Mesenchymal stem cell (in vitro differentiated cells and primary cell): ENCODE measurements at regions not wholly inside any gene's neighbourhood (a gene's known extent, or its start where the extent isn't known, plus 50 kb on each side); places are given as distances from the start of the nearest gene placed in this dataset.

Experiments used
- DNase-seq: peaks from one replicate; pipeline ENCODE4 v3.0.0-alpha.2; 2013
- H2AFZ ChIP-seq: one replicate; pipeline ENCODE4 v1.6.1; 2013; ENCODE audit warnings: low read depth, mild to moderate bottlenecking, control low read depth, inconsistent platforms, low read length, moderate library complexity
- H2AK5ac ChIP-seq: 2 replicates; pipeline ENCODE4 v1.6.1; 2013; ENCODE audit warnings: low read length, moderate library complexity, mild to moderate bottlenecking, inconsistent platforms; ENCODE audit not compliant: severe bottlenecking
- H2BK120ac ChIP-seq: one replicate; pipeline ENCODE4 v1.6.1; 2013; ENCODE audit warnings: low read depth, mild to moderate bottlenecking, inconsistent platforms, low read length, moderate library complexity
- H2BK12ac ChIP-seq, 2 experiments: one replicate each; pipeline ENCODE4 v1.6.1; 2013; ENCODE audit warnings: inconsistent platforms in 2 of 2, low read length in 2 of 2, mild to moderate bottlenecking in 2 of 2, moderate library complexity in 2 of 2, control low read depth in 1 of 2
- H2BK15ac ChIP-seq: one replicate; pipeline ENCODE4 v1.6.1; 2013; ENCODE audit warnings: mild to moderate bottlenecking, low read depth, inconsistent platforms; ENCODE audit not compliant: poor library complexity, severe bottlenecking
- H2BK5ac ChIP-seq: 2 replicates; pipeline ENCODE4 v1.6.1; 2013; ENCODE audit warnings: low read depth, mild to moderate bottlenecking, low read length, control low read depth, inconsistent platforms; ENCODE audit not compliant: poor library complexity, severe bottlenecking
- H3K14ac ChIP-seq, 2 experiments: one replicate each; pipeline ENCODE4 v1.6.1; 2013; ENCODE audit warnings: inconsistent platforms in 2 of 2, low read length in 2 of 2, control low read depth in 1 of 2, mild to moderate bottlenecking in 1 of 2, moderate library complexity in 1 of 2
- H3K18ac ChIP-seq, 2 experiments: one replicate each; pipeline ENCODE4 v1.6.1; 2013; ENCODE audit warnings: inconsistent platforms in 2 of 2, low read length in 2 of 2, control low read depth in 1 of 2, low read depth in 1 of 2, mild to moderate bottlenecking in 1 of 2
- H3K23ac ChIP-seq, 2 experiments: one replicate each; pipeline ENCODE4 v1.6.1; 2013; ENCODE audit warnings: inconsistent platforms in 2 of 2, low read length in 2 of 2, mild to moderate bottlenecking in 2 of 2, moderate library complexity in 2 of 2, control low read depth in 1 of 2
- H3K27ac ChIP-seq: 2 replicates; pipeline ENCODE4 v1.5.1; 2013; ENCODE audit warnings: mild to moderate bottlenecking, moderate library complexity, low read length, control low read depth, inconsistent platforms; ENCODE audit not compliant: poor library complexity, severe bottlenecking
- H3K27me3 ChIP-seq, 2 experiments: 2 replicates each; pipeline versions ENCODE4 v1.6.1 to v1.7.0; 2013; ENCODE audit warnings: low read length in 2 of 2, mild to moderate bottlenecking in 2 of 2, moderate library complexity in 2 of 2, control low read depth in 1 of 2, inconsistent platforms in 1 of 2; ENCODE audit not compliant: control insufficient read depth in 1 of 2, insufficient read depth in 1 of 2
- H3K36me3 ChIP-seq, 2 experiments: 2 replicates each; pipeline versions ENCODE4 v1.6.1 to v1.7.0; 2013; ENCODE audit warnings: low read length in 2 of 2, control low read depth in 1 of 2, inconsistent platforms in 1 of 2, low read depth in 1 of 2, mild to moderate bottlenecking in 1 of 2; ENCODE audit not compliant: insufficient read depth in 2 of 2, control insufficient read depth in 1 of 2
- H3K4ac ChIP-seq, 2 experiments: one replicate each; pipeline ENCODE4 v1.6.1; 2013; ENCODE audit warnings: inconsistent platforms in 2 of 2, low read length in 2 of 2, mild to moderate bottlenecking in 2 of 2, moderate library complexity in 2 of 2, control low read depth in 1 of 2, low read depth in 1 of 2
- H3K4me1 ChIP-seq: 2 replicates; pipeline ENCODE4 v1.6.1; 2013; ENCODE audit warnings: low read depth, low read length, control low read depth; ENCODE audit not compliant: control insufficient read depth, insufficient read depth
- H3K4me2 ChIP-seq: 2 replicates; pipeline ENCODE4 v1.6.1; 2013; ENCODE audit warnings: low read length, mild to moderate bottlenecking, inconsistent platforms; ENCODE audit not compliant: poor library complexity, severe bottlenecking
- H3K4me3 ChIP-seq, 2 experiments: 2 replicates each; pipeline versions ENCODE4 v1.5.1 to v1.7.0; 2013; ENCODE audit warnings: low read length in 2 of 2, mild to moderate bottlenecking in 2 of 2, control low read depth in 1 of 2, low read depth in 1 of 2; ENCODE audit not compliant: insufficient read depth in 1 of 2
- H3K79me1 ChIP-seq: replicated peaks from 2 replicates; pipeline ENCODE4 v1.6.1; 2013; ENCODE audit warnings: mild to moderate bottlenecking, control low read depth, low read length, inconsistent platforms; ENCODE audit not compliant: poor library complexity, severe bottlenecking
- H3K9ac ChIP-seq: 2 replicates; pipeline ENCODE4 v1.7.0; 2013; ENCODE audit warnings: mild to moderate bottlenecking, low read length, moderate library complexity
- H3K9me3 ChIP-seq: 2 replicates; pipeline ENCODE4 v1.7.0; 2013; ENCODE audit warnings: mild to moderate bottlenecking, low read length; ENCODE audit not compliant: control insufficient read depth
- H4K8ac ChIP-seq: one replicate; pipeline ENCODE4 v1.6.1; 2013; ENCODE audit warnings: inconsistent platforms, mild to moderate bottlenecking, low read length, moderate library complexity
- H4K91ac ChIP-seq: one replicate; pipeline ENCODE4 v1.6.1; 2013; ENCODE audit warnings: mild to moderate bottlenecking, low read length, inconsistent platforms
- WGBS: methylation state at CpG from one replicate; pipeline ENCODE4 v1.1.7; 2013; ENCODE audit warnings: mixed read lengths; 5-methylcytosine and 5-hydroxymethylcytosine counted together

GRCh38 chr10:107299606-107300005 lies 135.1 kb upstream of the SORCS1 start:
- H3K36me3 ChIP-seq: no peaks in the 10 kb centered on the region
- H3K23ac ChIP-seq: no peak overlapping the region
- no peak overlapping the region for H3K4ac ChIP-seq
- no peak overlapping the region for H4K8ac ChIP-seq
- 67% methylated on average over 1 of the region's 2 CpGs for WGBS
- H3K9ac ChIP-seq: no peak overlapping the region
- H2BK12ac ChIP-seq: no peak overlapping the region
- no peaks in the 10 kb centered on the region for H3K9me3 ChIP-seq
- no peak overlapping the region for H2AK5ac ChIP-seq
- H3K18ac ChIP-seq: no peak overlapping the region
- H3K4me3 ChIP-seq: no peak overlapping the region
- no peak overlapping the region for H2AFZ ChIP-seq
- H2BK120ac ChIP-seq: no peak overlapping the region
- no peak overlapping the region for H3K27ac ChIP-seq
- H3K27me3 ChIP-seq: no peaks in the 10 kb centered on the region
- no peaks in the 10 kb centered on the region for H3K4me1 ChIP-seq
- no peak for DNase-seq
- no peak overlapping the region for H3K4me2 ChIP-seq
- no peak overlapping the region for H2BK15ac ChIP-seq
- H3K79me1 ChIP-seq: no peaks in the 10 kb centered on the region
- no peak overlapping the region for H3K14ac ChIP-seq
- no peak overlapping the region for H2BK5ac ChIP-seq
- H4K91ac ChIP-seq: no peak overlapping the region

- Histone ChIP-seq H3K4me3 (no peak overlapping the region), H3K9me3 (peaks cover 10% of the 10 kb centered on the region)
- 83% methylated on average over 2 of the region's 2 CpGs for WGBS
Measured at GRCh38 chr10:107284187-107284586, 119.7 kb upstream of the SORCS1 start.

GRCh38 chr10:107280293-107280692 lies 115.8 kb upstream of the SORCS1 start:
- DNase-seq: no peak
- H2AK5ac ChIP-seq: no peak overlapping the region
- no peak overlapping the region for H3K27ac ChIP-seq
- no peak overlapping the region for H4K8ac ChIP-seq
- no peaks in the 10 kb centered on the region for H3K27me3 ChIP-seq
- no peak overlapping the region for H2BK12ac ChIP-seq
- no peak overlapping the region for H3K4ac ChIP-seq
- H3K4me2 ChIP-seq: no peak overlapping the region
- H2AFZ ChIP-seq: no peak overlapping the region
- no peaks in the 10 kb centered on the region for H3K36me3 ChIP-seq
- H2BK15ac ChIP-seq: no peak overlapping the region
- H3K14ac ChIP-seq: no peak overlapping the region
- no peak overlapping the region for H3K4me3 ChIP-seq
- no peaks in the 10 kb centered on the region for H3K4me1 ChIP-seq
- H3K9ac ChIP-seq: no peak overlapping the region
- no peak overlapping the region for H4K91ac ChIP-seq
- H3K18ac ChIP-seq: no peak overlapping the region
- no peak overlapping the region for H2BK120ac ChIP-seq
- H3K9me3 ChIP-seq: no peaks in the 10 kb centered on the region
- WGBS: 61% methylated on average over 3 of the region's 3 CpGs
- H2BK5ac ChIP-seq: no peak overlapping the region
- no peak overlapping the region for H3K23ac ChIP-seq
- H3K79me1 ChIP-seq: no peaks in the 10 kb centered on the region

More at GRCh38 chr10:107284187-107284586, 119.7 kb upstream of the SORCS1 start:
- Histone ChIP-seq H3K9ac (no peak overlapping the region), H3K36me3 (no peaks in the 10 kb centered on the region), H3K14ac (no peak overlapping the region), H2AFZ (no peak overlapping the region), H2AK5ac (no peak overlapping the region), H2BK5ac (no peak overlapping the region), H3K27ac (no peak overlapping the region), H2BK15ac (no peak overlapping the region), H3K18ac (no peak overlapping the region), H3K27me3 (no peaks in the 10 kb centered on the region), H3K23ac (no peak overlapping the region), H3K79me1 (no peaks in the 10 kb centered on the region), H4K91ac (no peak overlapping the region), H3K4me1 (no peaks in the 10 kb centered on the region), H2BK12ac (no peak overlapping the region), H2BK120ac (no peak overlapping the region), H3K4me2 (no peak overlapping the region), H4K8ac (no peak overlapping the region), H3K4ac (no peak overlapping the region)
- DNase-seq: no peak

- no peak overlapping the region for H3K9ac ChIP-seq
- whole genome bisulfite sequencing: 75% methylated on average over 1 of the region's 2 CpGs
- H3K9me3 ChIP-seq: no peaks in the 10 kb centered on the region
- no peak overlapping the region for H2BK15ac ChIP-seq
- no peak overlapping the region for H3K4ac ChIP-seq
- no peaks in the 10 kb centered on the region for H3K36me3 ChIP-seq
- H4K91ac ChIP-seq: no peak overlapping the region
- H3K4me3 ChIP-seq: no peak overlapping the region
- no peak overlapping the region for H2BK120ac ChIP-seq
- no peak overlapping the region for H4K8ac ChIP-seq
- H2AFZ ChIP-seq: no peak overlapping the region
- no peak for DNase-seq
- no peaks in the 10 kb centered on the region for H3K27me3 ChIP-seq
- no peak overlapping the region for H2BK12ac ChIP-seq
- H2AK5ac ChIP-seq: no peak overlapping the region
- H2BK5ac ChIP-seq: no peak overlapping the region
- no peak overlapping the region for H3K23ac ChIP-seq
- H3K4me2 ChIP-seq: no peak overlapping the region
- H3K27ac ChIP-seq: no peak overlapping the region
- H3K18ac ChIP-seq: no peak overlapping the region
- no peaks in the 10 kb centered on the region for H3K4me1 ChIP-seq
- no peaks in the 10 kb centered on the region for H3K79me1 ChIP-seq
- no peak overlapping the region for H3K14ac ChIP-seq
Measured at GRCh38 chr10:107277591-107277990, 113.1 kb upstream of the SORCS1 start.
